AG10803 (cell line): ENCODE measurements at regions not wholly inside any gene's neighbourhood (a gene's known extent, or its start where the extent isn't known, plus 50 kb on each side); places are given as distances from the start of the nearest gene placed in this dataset.

Experiments
- DNase-seq: peaks from one replicate; pipeline ENCODE4 v3.0.0; 2010; ENCODE audit warnings: low read depth
- H3K4me3 ChIP-seq: 2 replicates; pipeline ENCODE4 v1.5.1; 2011; ENCODE audit warnings: mild to moderate bottlenecking, low read length, control low read depth
- TF ChIP-seq, protein P1 (sequence below): conservative IDR thresholded peaks from 2 replicates; pipeline ENCODE4 v1.5.1; 2011; ENCODE audit warnings: mild to moderate bottlenecking, low read length, control low read depth, inconsistent platforms

DNA sequence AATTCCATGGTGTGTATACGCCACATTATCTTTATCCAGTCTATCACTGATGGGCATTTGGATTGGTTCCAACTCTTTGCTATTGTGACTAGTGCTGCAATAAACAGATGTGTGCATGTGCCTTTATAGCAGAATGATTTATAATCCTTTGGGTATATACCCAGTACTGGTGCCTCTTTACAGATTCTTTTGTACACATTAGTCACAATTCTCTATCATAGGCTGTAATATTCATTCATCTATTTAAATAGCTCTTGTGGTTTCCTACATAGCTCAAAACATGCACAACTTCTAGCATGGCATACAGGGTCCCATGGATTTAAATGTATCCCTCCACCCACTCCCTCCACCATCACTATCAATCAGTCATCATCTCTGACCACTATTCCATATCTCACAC, 324.1 kb upstream of the CADM2 start:
- no peak overlapping the region for H3K4me3 ChIP-seq
- TF ChIP-seq, protein P1, sequence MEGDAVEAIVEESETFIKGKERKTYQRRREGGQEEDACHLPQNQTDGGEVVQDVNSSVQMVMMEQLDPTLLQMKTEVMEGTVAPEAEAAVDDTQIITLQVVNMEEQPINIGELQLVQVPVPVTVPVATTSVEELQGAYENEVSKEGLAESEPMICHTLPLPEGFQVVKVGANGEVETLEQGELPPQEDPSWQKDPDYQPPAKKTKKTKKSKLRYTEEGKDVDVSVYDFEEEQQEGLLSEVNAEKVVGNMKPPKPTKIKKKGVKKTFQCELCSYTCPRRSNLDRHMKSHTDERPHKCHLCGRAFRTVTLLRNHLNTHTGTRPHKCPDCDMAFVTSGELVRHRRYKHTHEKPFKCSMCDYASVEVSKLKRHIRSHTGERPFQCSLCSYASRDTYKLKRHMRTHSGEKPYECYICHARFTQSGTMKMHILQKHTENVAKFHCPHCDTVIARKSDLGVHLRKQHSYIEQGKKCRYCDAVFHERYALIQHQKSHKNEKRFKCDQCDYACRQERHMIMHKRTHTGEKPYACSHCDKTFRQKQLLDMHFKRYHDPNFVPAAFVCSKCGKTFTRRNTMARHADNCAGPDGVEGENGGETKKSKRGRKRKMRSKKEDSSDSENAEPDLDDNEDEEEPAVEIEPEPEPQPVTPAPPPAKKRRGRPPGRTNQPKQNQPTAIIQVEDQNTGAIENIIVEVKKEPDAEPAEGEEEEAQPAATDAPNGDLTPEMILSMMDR, result no peak
- no peak for DNase-seq

- H3K4me3 ChIP-seq, result no peak overlapping the region
- TF ChIP-seq, protein P1, result no peak
- DNase-seq, result no peak
Observed at GRCh38 chr3:84637272-84637671, 321.5 kb upstream of the CADM2 start.

DNA sequence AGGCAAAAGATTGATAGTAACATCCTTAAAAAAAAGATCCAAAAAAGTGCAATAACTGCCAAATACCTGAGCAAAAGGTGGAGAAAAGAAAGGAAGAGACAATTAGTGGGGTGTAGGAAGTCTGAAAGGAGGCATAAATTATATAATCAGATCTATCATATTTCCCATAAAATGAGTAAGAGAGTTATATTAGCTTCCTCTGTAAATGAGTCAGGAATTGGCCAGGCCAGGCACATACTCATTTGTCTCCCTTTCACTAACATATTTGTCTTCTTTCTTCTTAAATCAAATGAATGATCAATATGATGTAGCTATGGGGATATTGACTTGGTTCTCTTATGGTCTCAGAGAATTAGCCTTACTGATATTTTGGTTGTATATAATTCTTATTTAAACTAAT, 292.3 kb upstream of the CADM2 start:
- no peak for DNase-seq
- no peak overlapping the region for H3K4me3 ChIP-seq
- TF ChIP-seq, protein P1, result no peak

DNA sequence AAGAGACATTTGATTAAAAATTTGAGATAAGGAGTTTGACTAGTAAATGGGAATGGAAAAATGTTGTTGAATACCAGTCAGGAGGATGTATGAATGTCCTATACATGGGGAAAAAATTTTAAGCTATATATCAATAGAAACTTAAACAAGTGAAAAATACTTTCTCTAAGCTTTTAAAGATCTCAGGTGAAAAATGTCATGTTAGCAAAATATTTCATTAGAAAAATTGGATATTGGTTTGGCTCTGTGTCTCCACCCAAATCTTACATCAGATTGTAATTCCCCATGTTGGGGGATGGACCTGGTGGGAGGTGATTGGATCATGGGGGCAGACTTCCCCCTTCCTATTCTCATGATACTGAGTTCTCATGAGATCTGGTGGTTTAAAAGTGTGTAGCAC, 279.6 kb upstream of the CADM2 start:
- DNase-seq, result no peak
- H3K4me3 ChIP-seq, result no peak overlapping the region
- TF ChIP-seq, protein P1, result no peak

DNA sequence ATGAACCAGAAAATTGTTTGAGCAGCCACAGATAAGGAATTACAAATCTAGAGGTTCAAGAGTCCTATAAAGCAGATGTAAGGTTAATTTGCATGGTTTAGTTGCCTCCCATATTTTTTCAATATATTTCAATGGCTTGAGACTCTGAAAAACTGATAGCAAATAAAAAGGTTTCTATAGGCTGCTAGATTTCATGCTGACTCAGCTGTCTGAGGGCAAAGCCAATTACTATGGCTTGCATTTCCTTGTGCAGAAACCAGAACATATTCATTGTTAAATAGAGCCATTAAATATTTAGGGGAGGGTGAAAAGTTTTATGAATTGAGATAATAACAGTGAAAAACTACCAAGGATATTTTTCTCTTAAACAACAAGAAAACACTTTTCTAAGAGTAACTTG, 278.1 kb upstream of the CADM2 start:
- DNase-seq, result no peak
- TF ChIP-seq, protein P1, result no peak
- no peak overlapping the region for H3K4me3 ChIP-seq

GRCh38 chr3:84683493-84683892, 275.3 kb upstream of the CADM2 start:
- DNase-seq, result no peak
- no peak overlapping the region for H3K4me3 ChIP-seq
- TF ChIP-seq, protein P1, result no peak

- no peak overlapping the region for H3K4me3 ChIP-seq
- no peak for DNase-seq
- TF ChIP-seq, protein P1, result no peak
Observed at GRCh38 chr3:84685467-84685866, 273.3 kb upstream of the CADM2 start.
